GM21515 (cell line): ENCODE measurements at regions not wholly inside any gene's neighbourhood (a gene's known extent, or its start where the extent isn't known, plus 50 kb on each side); places are given as distances from the start of the nearest gene placed in this dataset.

Experiments
- ATAC-seq: cut with Tn5 transposase; IDR thresholded peaks from one replicate; pipeline ENCODE4 v1.9.1; 2021; ENCODE audit not compliant: unreplicated experiment

GRCh38 chr22:48050836-48051235, 1288.4 kb downstream of the TBC1D22A start:
- ATAC-seq, result no peak

GRCh38 chr22:48049116-48049515, 1286.7 kb downstream of the TBC1D22A start:
- no peak for ATAC-seq

GRCh38 chr22:48047722-48048500, 1285.5 kb downstream of the TBC1D22A start:
- ATAC-seq, result no peak

GRCh38 chr22:48045369-48045768, 1282.9 kb downstream of the TBC1D22A start:
- ATAC-seq, result peak; percentile 88

- no peak for ATAC-seq
Measured at GRCh38 chr22:48044487-48045060, 1282.1 kb downstream of the TBC1D22A start.

GRCh38 chr22:48043581-48043980, 1281.1 kb downstream of the TBC1D22A start:
- ATAC-seq, result no peak

GRCh38 chr22:48042621-48043395, 1280.4 kb downstream of the TBC1D22A start:
- no peak for ATAC-seq

GRCh38 chr22:48039326-48039725, 1276.9 kb downstream of the TBC1D22A start:
- ATAC-seq, result no peak

GRCh38 chr22:48037618-48038017, 1275.2 kb downstream of the TBC1D22A start:
- ATAC-seq, result no peak

- ATAC-seq, result no peak
Measured at GRCh38 chr22:48035897-48036296, 1273.4 kb downstream of the TBC1D22A start.

- no peak for ATAC-seq
Measured at GRCh38 chr22:48031589-48031988, 1269.1 kb downstream of the TBC1D22A start.

- no peak for ATAC-seq
Measured at GRCh38 chr22:48025096-48025495, 1262.6 kb downstream of the TBC1D22A start.

GRCh38 chr22:48021991-48022401, 1259.5 kb downstream of the TBC1D22A start:
- ATAC-seq, result no peak

GRCh38 chr22:48018346-48018745, 1255.9 kb downstream of the TBC1D22A start:
- ATAC-seq, result no peak

- no peak for ATAC-seq
Measured at GRCh38 chr22:48015701-48016100, 1253.3 kb downstream of the TBC1D22A start.

GRCh38 chr22:48004936-48005335, 1242.5 kb downstream of the TBC1D22A start:
- ATAC-seq, result no peak

GRCh38 chr22:48004038-48004437, 1241.6 kb downstream of the TBC1D22A start:
- no peak for ATAC-seq

GRCh38 chr22:48001101-48001500, 1238.7 kb downstream of the TBC1D22A start:
- ATAC-seq, result no peak

- ATAC-seq, result no peak
Measured at GRCh38 chr22:47997612-47998011, 1235.2 kb downstream of the TBC1D22A start.

GRCh38 chr22:47997052-47997590, 1234.7 kb downstream of the TBC1D22A start:
- ATAC-seq, result no peak

- no peak for ATAC-seq
Measured at GRCh38 chr22:47996446-47996857, 1234.0 kb downstream of the TBC1D22A start.

GRCh38 chr22:47995718-47996117, 1233.3 kb downstream of the TBC1D22A start:
- no peak for ATAC-seq
